Neural crest cell (in vitro differentiated cells): ENCODE measurements at regions not wholly inside any gene's neighbourhood (a gene's known extent, or its start where the extent isn't known, plus 50 kb on each side); places are given as distances from the start of the nearest gene placed in this dataset.

Experiments used
- DNase-seq: peaks from one replicate; pipeline ENCODE4 v3.0.0; 2021; ENCODE audit warnings: low read depth, mixed read lengths, low spot score
- H3K27ac Mint-ChIP-seq: one replicate; pipeline ENCODE4 v1.8.0; 2021; ENCODE audit warnings: mild to moderate bottlenecking, mixed read lengths; ENCODE audit not compliant: unreplicated experiment
- H3K27me3 Mint-ChIP-seq: 2 replicates; pipeline ENCODE4 v1.8.0; 2021; ENCODE audit warnings: low read depth, mild to moderate bottlenecking, mixed read lengths
- H3K36me3 Mint-ChIP-seq: 2 replicates; pipeline ENCODE4 v1.8.0; 2021; ENCODE audit warnings: low read depth, mild to moderate bottlenecking, mixed read lengths
- H3K4me1 Mint-ChIP-seq: 2 replicates; pipeline ENCODE4 v1.8.0; 2021; ENCODE audit warnings: mixed read lengths
- H3K4me3 Mint-ChIP-seq: one replicate; pipeline ENCODE4 v1.8.0; 2021; ENCODE audit warnings: mild to moderate bottlenecking, mixed read lengths
- H3K9me3 Mint-ChIP-seq: 2 replicates; pipeline ENCODE4 v1.8.0; 2021; ENCODE audit warnings: mixed read lengths
- CTCF ChIP-seq: fragments of 200-600 bp; sonication (generic); conservative IDR thresholded peaks from 2 replicates; pipeline ENCODE4 v1.5.0; 2021; ENCODE audit warnings: antibody characterized with exemption, mild to moderate bottlenecking

GRCh38 chr3:55413236-55413635 lies 73.9 kb downstream of the WNT5A start:
- Mint-ChIP-seq H3K4me1 (no peaks in the 10 kb centered on the region), H3K36me3 (no peaks in the 10 kb centered on the region), H3K9me3 (peaks cover 6% of the 10 kb centered on the region), H3K27ac (no peak overlapping the region), H3K4me3 (no peak overlapping the region), H3K27me3 (no peaks in the 10 kb centered on the region)
- TF ChIP-seq CTCF = no peak
- DNase-seq = no peak

- Mint-ChIP-seq H3K27me3 (no peaks in the 10 kb centered on the region), H3K4me3 (no peak overlapping the region), H3K27ac (no peak overlapping the region), H3K36me3 (no peaks in the 10 kb centered on the region), H3K9me3 (peaks cover 2% of the 10 kb centered on the region), H3K4me1 (no peaks in the 10 kb centered on the region)
- no peak for DNase-seq
- TF ChIP-seq CTCF = no peak
Observed at GRCh38 chr3:55412545-55412944, 74.6 kb downstream of the WNT5A start.

- H3K4me3 Mint-ChIP-seq = no peak overlapping the region
- no peaks in the 10 kb centered on the region for H3K4me1 Mint-ChIP-seq
- no peak for DNase-seq
- H3K36me3 Mint-ChIP-seq = no peaks in the 10 kb centered on the region
- no peak overlapping the region for H3K27ac Mint-ChIP-seq
- peaks cover 8% of the 10 kb centered on the region for H3K9me3 Mint-ChIP-seq
- no peaks in the 10 kb centered on the region for H3K27me3 Mint-ChIP-seq
- TF ChIP-seq CTCF = no peak
Observed at GRCh38 chr3:55409806-55410205, 77.3 kb downstream of the WNT5A start.

- DNase-seq = no peak
- no peak for TF ChIP-seq CTCF
- no peaks in the 10 kb centered on the region for H3K36me3 Mint-ChIP-seq
- H3K27me3 Mint-ChIP-seq = no peaks in the 10 kb centered on the region
- H3K9me3 Mint-ChIP-seq = peaks cover 8% of the 10 kb centered on the region
- H3K4me1 Mint-ChIP-seq = no peaks in the 10 kb centered on the region
- H3K27ac Mint-ChIP-seq = no peak overlapping the region
- no peak overlapping the region for H3K4me3 Mint-ChIP-seq
Observed at GRCh38 chr3:55408193-55408826, 78.8 kb downstream of the WNT5A start.

GRCh38 chr3:55407426-55407820 lies 79.7 kb downstream of the WNT5A start:
- Mint-ChIP-seq H3K27me3 (no peaks in the 10 kb centered on the region), H3K36me3 (no peaks in the 10 kb centered on the region), H3K27ac (no peak overlapping the region), H3K4me1 (no peaks in the 10 kb centered on the region), H3K9me3 (peaks cover 8% of the 10 kb centered on the region), H3K4me3 (no peak overlapping the region)
- no peak for DNase-seq
- TF ChIP-seq CTCF = no peak
